ENCODE measurements at regions not wholly inside any gene's neighbourhood (a gene's known extent, or its start where the extent isn't known, plus 50 kb on each side); places are given as distances from the start of the nearest gene placed in this dataset.

DNA sequence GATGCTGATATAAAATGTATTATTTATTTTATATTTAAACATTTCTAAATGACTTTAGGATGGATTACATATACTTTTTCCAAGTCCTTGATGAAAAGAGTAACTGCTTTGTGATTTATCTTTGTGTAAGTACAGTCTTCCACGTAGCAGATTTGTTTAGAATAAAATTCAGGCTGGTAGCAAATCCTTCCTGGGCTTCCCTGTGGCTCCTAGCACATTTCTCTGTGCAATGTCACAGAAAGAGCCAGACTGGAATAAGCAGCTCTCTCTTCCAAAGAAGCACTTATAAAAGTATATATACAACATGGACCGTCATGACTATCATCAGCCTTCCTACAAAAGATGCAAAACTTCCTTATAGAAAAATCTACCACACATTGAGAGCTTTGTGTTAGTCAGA is 388.6 kb downstream of the ACTL7B start:
- H3K4me3 ChIP-seq: no peak overlapping the region
- DNase-seq: no peak
- H3K9me3 ChIP-seq: no peaks in the 10 kb centered on the region
- no peak overlapping the region for H3K27ac ChIP-seq
- no peaks in the 10 kb centered on the region for H3K27me3 ChIP-seq
- no peaks in the 10 kb centered on the region for H3K36me3 ChIP-seq
- intact Hi-C loops (cut with DNase I): no loop called here
- TF ChIP-seq POLR2A (IDR thresholded peaks at IDR 0.05) (no peak), CTCF (IDR thresholded peaks at IDR 0.05) (no peak)
- H3K4me1 ChIP-seq: peaks cover 6 to 43% (median 9%) of the 10 kb centered on the region in 3 donors
- WGBS, 2 donors: 50 to 76% methylated on average over 2 of the region's 2 CpGs

DNA sequence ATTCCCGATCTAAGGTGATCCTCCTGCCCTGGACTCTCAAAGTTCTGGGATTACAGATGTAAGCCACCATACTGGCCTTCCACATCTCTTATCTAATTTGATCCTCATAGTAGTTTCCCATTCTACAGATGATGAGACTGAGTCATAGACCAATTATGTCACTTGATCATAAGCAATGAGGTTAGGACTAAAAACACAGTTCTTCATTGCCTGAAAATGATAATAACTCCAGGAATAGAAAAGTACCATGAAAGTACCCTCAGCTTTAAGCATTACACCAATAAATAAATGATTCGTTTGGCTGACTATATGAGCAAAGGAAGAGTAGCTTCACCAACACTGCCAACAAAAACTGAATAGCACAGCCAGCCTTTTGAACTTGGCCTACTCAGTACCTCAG is 389.5 kb downstream of the ACTL7B start:
- H3K27me3 ChIP-seq: no peaks in the 10 kb centered on the region
- H3K4me1 ChIP-seq: peaks cover 6 to 41% (median 9%) of the 10 kb centered on the region in 3 donors
- TF ChIP-seq POLR2A (IDR thresholded peaks at IDR 0.05) (no peak), CTCF (IDR thresholded peaks at IDR 0.05) (no peak)
- DNase-seq: no peak
- no peaks in the 10 kb centered on the region for H3K36me3 ChIP-seq
- WGBS, 2 donors: 74 to 87% methylated on average over 2 of the region's 2 CpGs
- no peaks in the 10 kb centered on the region for H3K9me3 ChIP-seq
- intact Hi-C loops (cut with DNase I): no loop called here
- no peak overlapping the region for H3K4me3 ChIP-seq
- no peak overlapping the region for H3K27ac ChIP-seq

GRCh38 chr9:108463932-108464606 is 391.7 kb downstream of the ACTL7B start:
- TF ChIP-seq POLR2A (IDR thresholded peaks at IDR 0.05) (no peak), CTCF (IDR thresholded peaks at IDR 0.05) (no peak)
- Histone ChIP-seq H3K36me3 (no peaks in the 10 kb centered on the region), H3K4me3 (no peak overlapping the region), H3K27ac (no peak overlapping the region), H3K27me3 (no peaks in the 10 kb centered on the region), H3K4me1 (peaks cover 6 to 20% (median 9%) of the 10 kb centered on the region in 3 donors), H3K9me3 (no peaks in the 10 kb centered on the region)
- no peak for DNase-seq
- 50 to 60% methylated on average over 3 of the region's 3 CpGs for WGBS, 2 donors
- intact Hi-C loops (cut with DNase I): no loop called here

DNA sequence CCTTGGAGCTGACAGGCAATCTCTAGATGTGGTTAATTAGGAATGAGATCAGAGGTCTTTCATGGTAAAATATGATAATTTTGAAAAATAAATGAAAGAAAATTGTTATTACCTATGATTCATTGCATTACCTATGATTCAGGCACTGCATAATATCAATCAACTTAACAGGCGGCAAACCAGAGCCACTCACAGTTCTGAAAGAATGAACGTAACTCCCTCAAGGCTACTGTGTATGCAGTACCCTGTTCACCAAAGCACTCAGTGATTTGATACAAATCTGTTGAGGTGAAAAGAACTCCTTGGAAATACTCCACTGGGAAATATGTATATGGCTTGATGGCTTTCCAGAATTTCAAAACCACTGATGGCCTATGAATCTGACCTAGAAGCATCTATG is 398.9 kb downstream of the ACTL7B start:
- 69 to 79% methylated on average over 2 of the region's 2 CpGs for WGBS, 2 donors
- intact Hi-C loops (cut with DNase I): no loop called here
- Histone ChIP-seq H3K36me3 (no peaks in the 10 kb centered on the region), H3K9me3 (no peaks in the 10 kb centered on the region), H3K27me3 (no peaks in the 10 kb centered on the region), H3K4me3 (no peak overlapping the region), H3K27ac (no peak overlapping the region), H3K4me1 (no peaks in the 10 kb centered on the region)
- no peak for DNase-seq
- TF ChIP-seq CTCF (IDR thresholded peaks at IDR 0.05): no peak
- no peak for TF ChIP-seq POLR2A (IDR thresholded peaks at IDR 0.05)

DNA sequence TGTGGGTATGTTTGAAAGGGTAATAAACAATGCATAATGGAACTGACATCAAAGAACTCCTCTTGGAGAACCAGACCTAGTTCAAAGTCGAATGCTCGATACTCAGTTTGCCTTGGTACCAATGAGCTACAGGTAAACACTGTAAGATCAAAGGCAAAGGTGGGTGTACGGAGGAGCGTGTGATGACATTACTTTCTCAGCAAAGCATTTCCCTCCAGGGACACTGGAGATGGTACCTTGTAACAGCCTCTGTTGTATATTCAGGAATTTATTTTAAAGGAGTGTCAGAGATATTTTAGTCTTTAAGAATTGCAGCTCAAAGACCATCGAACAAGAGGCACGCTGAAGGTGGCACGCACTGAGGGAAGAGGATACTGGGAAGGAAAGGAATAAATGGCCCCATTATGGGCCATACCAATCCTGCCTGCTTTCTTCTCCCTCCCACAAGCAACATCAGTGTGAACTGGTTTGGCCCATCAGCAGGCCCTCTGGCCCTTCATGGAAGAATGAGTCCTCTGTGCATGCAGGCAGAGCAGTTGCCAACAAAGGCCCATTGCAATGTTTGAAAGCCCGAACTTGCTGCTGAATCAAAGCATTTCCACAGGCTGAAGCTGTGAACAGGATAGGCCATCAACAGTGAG is 410.2 kb downstream of the ACTL7B start:
- no peak for DNase-seq
- Histone ChIP-seq H3K4me1 (peaks cover 0 to 56% (median 35%) of the 10 kb centered on the region in 3 donors), H3K27me3 (no peaks in the 10 kb centered on the region), H3K27ac (peak overlapping the region; percentile 87 to 97 (median 92)), H3K9me3 (no peaks in the 10 kb centered on the region), H3K36me3 (no peaks in the 10 kb centered on the region), H3K4me3 (no peak overlapping the region)
- WGBS, 2 donors: 71 to 80% methylated on average over 8 of the region's 8 CpGs
- no peak for TF ChIP-seq POLR2A (IDR thresholded peaks at IDR 0.05)
- TF ChIP-seq CTCF (IDR thresholded peaks at IDR 0.05): no peak
- intact Hi-C loops (cut with DNase I): no loop called here
